ENCODE measurements at regions not wholly inside any gene's neighbourhood (a gene's known extent, or its start where the extent isn't known, plus 50 kb on each side); places are given as distances from the start of the nearest gene placed in this dataset.

GRCh38 chr2:83567551-83567950 lies 891.5 kb downstream of the SUCLG1 start:
- no peak overlapping the region for H3K27ac ChIP-seq (ENCODE audit: low read length)
- CTCF ChIA-PET = no interaction called here
- intact Hi-C loops (cut with micrococcal nuclease; ENCODE audit: unreplicated experiment) (no loop called here), in situ Hi-C loops (cut with HindIII; ENCODE audit: low pct_unique_long_range_greater_than_20kb, low sequenced_read_pairs) (no loop called here)
- H3K4me1 ChIP-seq (ENCODE audit: control insufficient read depth, insufficient read depth, low read length) = no peaks in the 10 kb centered on the region
- ATAC-seq (no peak), DNase-seq (ENCODE audit: low read depth, low spot score) (no peak)
- POLR2A ChIA-PET = no interaction called here
- H3K9me3 ChIP-seq (ENCODE audit: control insufficient read depth, insufficient read depth, low read depth, low read length) = no peaks in the 10 kb centered on the region
- BruUV-seq (replicated peaks) = no TSS peak
- H3K4me3 ChIP-seq (ENCODE audit: low read depth in 2 of 2, low read length in 2 of 2) = no peak overlapping the region
- H3K36me3 ChIP-seq (ENCODE audit: control insufficient read depth, insufficient read depth, low read length) = no peaks in the 10 kb centered on the region
- H3K27me3 ChIP-seq (ENCODE audit: control insufficient read depth, insufficient read depth, low read length) = no peaks in the 10 kb centered on the region
- TF ChIP-seq SIN3A (IDR thresholded peaks at IDR 0.05; ENCODE audit: borderline replicate concordance, insufficient read depth, low read depth, low read length) (no peak), CTCF (IDR thresholded peaks at IDR 0.05) (no peak), REST (IDR thresholded peaks at IDR 0.05; ENCODE audit: insufficient read depth in 1 of 2, low read depth in 2 of 2, low read length in 1 of 2) (no peak), POLR2AphosphoS5 (IDR thresholded peaks at IDR 0.05; ENCODE audit: low read depth, low read length) (no peak), TCF7L2 (IDR thresholded peaks at IDR 0.05; ENCODE audit: low read depth, low read length) (no peak)

- DNase-seq (ENCODE audit: low read depth, low spot score) = no peak
- in situ Hi-C loops (cut with HindIII; ENCODE audit: low pct_unique_long_range_greater_than_20kb, low sequenced_read_pairs) = no loop called here
- POLR2A ChIA-PET = no interaction called here
Observed at GRCh38 chr2:83565626-83566025, 893.5 kb downstream of the SUCLG1 start.

More at GRCh38 chr2:83565626-83566025, 893.5 kb downstream of the SUCLG1 start:
- BruUV-seq (replicated peaks) = no TSS peak
- CTCF ChIA-PET = no interaction called here
- no peaks in the 10 kb centered on the region for H3K4me1 ChIP-seq (ENCODE audit: control insufficient read depth, insufficient read depth, low read length)
- no peaks in the 10 kb centered on the region for H3K9me3 ChIP-seq (ENCODE audit: control insufficient read depth, insufficient read depth, low read depth, low read length)
- H3K27me3 ChIP-seq (ENCODE audit: control insufficient read depth, insufficient read depth, low read length) = no peaks in the 10 kb centered on the region
- intact Hi-C loops (cut with micrococcal nuclease; ENCODE audit: unreplicated experiment) = no loop called here
- TF ChIP-seq POLR2AphosphoS5 (IDR thresholded peaks at IDR 0.05; ENCODE audit: low read depth, low read length) (no peak), CTCF (IDR thresholded peaks at IDR 0.05) (no peak), TCF7L2 (IDR thresholded peaks at IDR 0.05; ENCODE audit: low read depth, low read length) (no peak), SIN3A (IDR thresholded peaks at IDR 0.05; ENCODE audit: borderline replicate concordance, insufficient read depth, low read depth, low read length) (no peak), REST (IDR thresholded peaks at IDR 0.05; ENCODE audit: insufficient read depth in 1 of 2, low read depth in 2 of 2, low read length in 1 of 2) (no peak)
- H3K36me3 ChIP-seq (ENCODE audit: control insufficient read depth, insufficient read depth, low read length) = no peaks in the 10 kb centered on the region
- no peak for ATAC-seq
- H3K4me3 ChIP-seq (ENCODE audit: low read depth in 2 of 2, low read length in 2 of 2) = no peak overlapping the region
- H3K27ac ChIP-seq (ENCODE audit: low read length) = no peak overlapping the region

Data from Panc1 (cell line).